Right atrium auricular region (tissue), 2 donors: ENCODE measurements at regions not wholly inside any gene's neighbourhood (a gene's known extent, or its start where the extent isn't known, plus 50 kb on each side); places are given as distances from the start of the nearest gene placed in this dataset.

Source experiments
- DNase-seq: peaks from one replicate; pipeline ENCODE4 v3.0.0-alpha.2; 2019; ENCODE audit warnings: low spot score
- H3K27ac ChIP-seq, 2 donors: fragments of 200-600 bp; sonication (generic); 1 replicate in 1 of 2; 2 replicates in 1 of 2; pipeline ENCODE4 v1.5.1; 2016 to 2019
- H3K27me3 ChIP-seq, 2 donors: fragments of 200-600 bp; sonication (generic); one replicate each; pipeline versions ENCODE4 v1.5.1 to v1.6.0; 2017 to 2019
- H3K36me3 ChIP-seq: fragments of 200-600 bp; sonication (generic); one replicate; pipeline ENCODE4 v1.5.1; 2016
- H3K4me1 ChIP-seq, 2 donors: fragments of 200-600 bp; sonication (generic); one replicate each; pipeline versions ENCODE4 v1.5.1 to v1.6.0; 2017 to 2019
- H3K4me3 ChIP-seq, 2 donors: fragments of 200-600 bp; sonication (generic); 1 replicate in 1 of 2; 2 replicates in 1 of 2; pipeline ENCODE4 v1.5.1; 2017 to 2019; ENCODE audit warnings: mild to moderate bottlenecking in 1 of 2, moderate library complexity in 1 of 2
- H3K9me3 ChIP-seq, 2 donors: fragments of 200-600 bp; sonication (generic); one replicate each; pipeline ENCODE4 v1.5.1; 2019
- CTCF ChIP-seq, 2 donors: fragments of 200-600 bp; sonication (generic); IDR thresholded peaks; one replicate each; pipeline ENCODE4 v1.5.1; 2019; ENCODE audit warnings: antibody characterized with exemption in 2 of 2

DNA sequence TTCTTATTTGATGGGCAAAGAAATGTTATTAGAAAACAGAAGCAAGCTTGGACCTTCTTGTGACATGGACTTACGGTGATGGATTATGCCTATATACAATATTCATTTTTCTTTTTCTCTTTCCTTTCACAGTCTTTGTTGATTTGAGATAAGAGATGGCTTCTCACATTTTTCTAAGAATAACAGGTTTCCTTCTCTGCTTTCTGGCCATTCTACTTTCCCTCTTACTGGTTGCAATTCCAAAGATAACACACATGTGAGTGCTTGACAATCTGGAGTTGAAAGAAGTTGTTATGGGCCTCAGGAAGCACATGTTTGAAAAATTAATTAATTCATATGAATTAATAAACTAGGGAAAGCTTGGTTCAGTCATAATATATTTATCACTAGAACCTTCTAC lies 89.8 kb upstream of the RPS23 start:
- TF ChIP-seq CTCF (IDR thresholded peaks at IDR 0.05), result no peak
- Histone ChIP-seq H3K27ac (no peak overlapping the region), H3K4me3 (no peak overlapping the region), H3K27me3 (no peaks in the 10 kb centered on the region), H3K36me3 (no peaks in the 10 kb centered on the region), H3K9me3 (no peaks in the 10 kb centered on the region), H3K4me1 (no peaks in the 10 kb centered on the region)
- no peak for DNase-seq

DNA sequence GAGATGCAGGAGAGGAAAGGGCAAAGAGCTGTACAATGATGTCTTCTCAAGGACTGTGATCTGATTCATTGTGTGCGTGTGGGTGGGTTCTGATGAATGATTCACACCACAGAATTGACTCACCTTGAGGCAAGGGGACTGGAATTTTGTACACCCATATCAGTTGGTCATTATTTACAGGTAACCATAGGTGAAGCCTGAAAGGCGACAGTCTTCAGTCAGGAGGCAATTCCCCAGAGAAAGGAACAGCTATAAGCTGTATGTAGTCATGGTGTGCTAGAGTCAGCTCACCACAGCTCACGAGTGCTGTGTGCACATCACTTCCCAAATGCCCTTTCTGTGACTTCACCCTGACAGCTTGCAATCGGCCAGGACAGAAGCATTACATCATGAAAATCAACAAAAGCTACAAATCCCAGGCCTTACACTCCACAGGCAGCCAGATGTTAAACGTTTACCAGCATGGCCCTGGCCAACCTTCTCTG lies 87.6 kb upstream of the RPS23 start:
- Histone ChIP-seq H3K4me1 (no peaks in the 10 kb centered on the region), H3K36me3 (no peaks in the 10 kb centered on the region), H3K27ac (no peak overlapping the region), H3K4me3 (no peak overlapping the region), H3K9me3 (no peaks in the 10 kb centered on the region), H3K27me3 (no peaks in the 10 kb centered on the region)
- DNase-seq, result no peak
- no peak for TF ChIP-seq CTCF (IDR thresholded peaks at IDR 0.05)

GRCh38 chr5:82365026-82365425 lies 86.9 kb upstream of the RPS23 start:
- Histone ChIP-seq H3K27ac (no peak overlapping the region), H3K27me3 (no peaks in the 10 kb centered on the region), H3K4me1 (no peaks in the 10 kb centered on the region), H3K36me3 (no peaks in the 10 kb centered on the region), H3K9me3 (no peaks in the 10 kb centered on the region), H3K4me3 (no peak overlapping the region)
- DNase-seq, result no peak
- TF ChIP-seq CTCF (IDR thresholded peaks at IDR 0.05), result no peak

- TF ChIP-seq CTCF (IDR thresholded peaks at IDR 0.05), result peak in 1 of 2 donors; percentile 55
- no peak overlapping the region for H3K27ac ChIP-seq
These were observed 86.3 kb upstream of the RPS23 start for GRCh38 chr5:82364497-82364896.

GRCh38 chr5:82363524-82363923 lies 85.4 kb upstream of the RPS23 start:
- no peak for TF ChIP-seq CTCF (IDR thresholded peaks at IDR 0.05)
- Histone ChIP-seq H3K27ac (no peak overlapping the region), H3K4me3 (no peak overlapping the region), H3K4me1 (no peaks in the 10 kb centered on the region), H3K27me3 (no peaks in the 10 kb centered on the region), H3K36me3 (no peaks in the 10 kb centered on the region), H3K9me3 (no peaks in the 10 kb centered on the region)
- DNase-seq, result no peak

More at GRCh38 chr5:82364497-82364896, 86.3 kb upstream of the RPS23 start:
- DNase-seq, result no peak
- Histone ChIP-seq H3K36me3 (no peaks in the 10 kb centered on the region), H3K4me3 (no peak overlapping the region), H3K4me1 (no peaks in the 10 kb centered on the region), H3K9me3 (no peaks in the 10 kb centered on the region), H3K27me3 (no peaks in the 10 kb centered on the region)

GRCh38 chr5:82362636-82363035 lies 84.5 kb upstream of the RPS23 start:
- Histone ChIP-seq H3K27me3 (no peaks in the 10 kb centered on the region), H3K4me3 (no peak overlapping the region), H3K36me3 (no peaks in the 10 kb centered on the region), H3K9me3 (no peaks in the 10 kb centered on the region), H3K27ac (no peak overlapping the region), H3K4me1 (peaks cover 0 to 2% of the 10 kb centered on the region in 2 donors)
- TF ChIP-seq CTCF (IDR thresholded peaks at IDR 0.05), result no peak
- DNase-seq, result no peak
